Activated CD4-positive, alpha-beta T cell treated with anti-CD3 and anti-CD28 coated beads, Interleukin-2, Interleukin-6, amounts not matched to agents 100 ng/mL and 50 ng/mL, durations not matched to agents 16 hours and 8 hours (primary cell): ENCODE measurements at regions not wholly inside any gene's neighbourhood (a gene's known extent, or its start where the extent isn't known, plus 50 kb on each side); places are given as distances from the start of the nearest gene placed in this dataset.
"Not testable (repeated sequence)": the region's sequence is repeated elsewhere in the genome, so short reads cannot be mapped to it uniquely, and the experiment has no call there.

Experiments
- DNase-seq: peaks from one replicate; pipeline ENCODE4 v3.0.0-alpha.2; 2020

- DNase-seq, result not testable (repeated sequence)
Observed at GRCh38 chr2:89160306-89160705, 468.8 kb downstream of the RPIA start.

- DNase-seq, result not testable (repeated sequence)
Observed at GRCh38 chr2:89161626-89162025, 470.2 kb downstream of the RPIA start.

- DNase-seq, result not testable (repeated sequence)
Observed at GRCh38 chr2:89170506-89171173, 479.2 kb downstream of the RPIA start.

GRCh38 chr2:89171174-89171519 is 479.7 kb downstream of the RPIA start:
- not testable (repeated sequence) for DNase-seq

DNA sequence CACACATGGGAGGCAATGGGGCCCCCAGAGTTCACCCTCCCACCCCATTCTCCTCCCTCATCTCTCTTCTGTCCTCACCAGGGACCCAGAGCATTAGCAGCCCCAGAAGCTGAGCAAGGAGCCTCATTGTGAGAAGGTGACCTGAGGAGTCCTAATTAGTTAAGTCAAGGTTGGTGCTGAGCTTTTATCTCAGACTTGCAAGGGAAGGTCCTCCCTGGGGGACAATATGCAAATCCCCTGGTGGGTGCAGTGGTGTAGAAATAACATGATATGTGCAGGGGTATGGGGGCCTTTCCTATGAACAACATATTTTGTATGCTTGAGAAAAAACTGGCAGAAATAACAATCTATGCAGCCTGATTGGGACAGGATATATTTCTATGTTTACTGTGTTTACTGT is 485.5 kb downstream of the RPIA start:
- DNase-seq, result not testable (repeated sequence)

DNA sequence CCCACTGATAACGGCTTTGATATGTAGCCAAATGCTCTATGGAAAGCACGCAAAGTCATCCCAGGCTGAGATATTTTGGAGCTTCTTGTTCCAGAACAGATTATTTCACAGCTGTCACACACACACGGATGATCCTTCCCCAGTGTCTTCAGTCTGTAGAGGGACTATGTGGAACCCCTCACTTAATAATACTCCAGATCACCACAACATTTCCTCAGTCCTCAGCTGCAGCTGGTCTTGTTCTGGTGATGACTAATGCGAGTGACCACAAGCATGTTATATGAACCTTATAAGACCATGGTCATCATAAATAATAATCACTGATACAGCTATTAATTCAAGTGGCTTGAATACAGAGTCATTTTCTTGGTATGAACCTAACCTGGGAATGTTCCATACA is 490.7 kb downstream of the RPIA start:
- DNase-seq, result not testable (repeated sequence)

- not testable (repeated sequence) for DNase-seq
Observed at GRCh38 chr2:89184746-89185145, 493.3 kb downstream of the RPIA start.

- DNase-seq, result not testable (repeated sequence)
Observed at GRCh38 chr2:89195636-89196251, 504.3 kb downstream of the RPIA start.

GRCh38 chr2:89196719-89197118 is 505.2 kb downstream of the RPIA start:
- not testable (repeated sequence) for DNase-seq

DNA sequence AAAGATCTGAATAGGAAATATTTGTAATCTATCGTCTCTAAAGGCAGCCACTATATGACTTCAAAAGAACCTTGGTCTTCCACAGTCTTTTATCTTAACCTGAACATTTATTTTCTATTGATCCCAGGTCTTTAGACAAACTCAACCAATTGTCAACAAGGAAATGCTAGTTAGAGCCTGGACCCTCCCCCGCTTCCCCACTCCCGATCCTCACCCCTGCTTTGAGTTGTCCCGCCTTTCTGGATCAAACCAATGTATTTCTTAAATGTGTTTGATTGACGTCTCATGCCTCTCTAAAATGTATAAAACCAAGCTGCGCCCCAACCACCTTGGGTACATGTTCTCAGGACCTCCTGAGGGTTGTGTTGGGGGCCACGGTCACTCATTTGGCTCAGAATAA is 506.6 kb downstream of the RPIA start:
- not testable (repeated sequence) for DNase-seq

- DNase-seq, result peak; percentile 28
Observed at GRCh38 chr2:89199453-89200246, 508.2 kb downstream of the RPIA start.

DNA sequence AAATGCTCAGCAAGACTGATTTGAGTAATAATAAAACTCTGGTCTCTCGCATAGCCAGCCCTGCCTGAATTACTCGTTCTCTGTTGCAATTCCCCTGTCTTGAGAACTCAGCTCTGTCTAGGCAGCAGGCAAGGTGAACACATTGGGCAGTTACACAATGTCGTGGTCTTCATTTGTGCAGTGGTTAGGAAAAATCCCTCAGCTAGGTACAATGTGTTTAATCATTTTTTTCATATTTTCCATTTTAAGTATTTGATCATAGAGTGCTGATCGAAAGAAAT is 508.7 kb downstream of the RPIA start:
- DNase-seq, result not testable (repeated sequence)

GRCh38 chr2:89202518-89202917 is 511.0 kb downstream of the RPIA start:
- DNase-seq, result not testable (repeated sequence)

DNA sequence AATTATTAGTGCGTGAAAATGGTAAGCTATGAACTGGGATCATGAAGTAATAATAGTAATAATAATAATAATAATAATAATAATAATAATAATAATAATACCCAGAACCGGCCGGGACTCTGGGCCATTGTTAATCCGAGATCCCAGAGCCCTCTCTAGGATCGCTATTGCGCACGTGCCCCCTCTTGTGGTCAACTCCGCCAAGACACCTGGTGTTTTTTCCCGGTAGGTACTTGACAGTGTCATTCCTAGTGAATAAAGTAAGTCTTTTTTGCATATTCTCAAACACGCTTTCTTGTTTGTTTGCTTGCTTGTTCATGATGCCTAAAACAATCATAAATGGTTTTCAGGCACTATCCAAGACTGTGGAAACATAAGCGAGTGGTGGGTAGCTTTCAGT is 513.7 kb downstream of the RPIA start:
- peak; percentile 37 for DNase-seq

- DNase-seq, result not testable (repeated sequence)
Observed at GRCh38 chr2:89208144-89208932, 516.9 kb downstream of the RPIA start.

- not testable (repeated sequence) for DNase-seq
Observed at GRCh38 chr2:89213151-89213550, 521.7 kb downstream of the RPIA start.

DNA sequence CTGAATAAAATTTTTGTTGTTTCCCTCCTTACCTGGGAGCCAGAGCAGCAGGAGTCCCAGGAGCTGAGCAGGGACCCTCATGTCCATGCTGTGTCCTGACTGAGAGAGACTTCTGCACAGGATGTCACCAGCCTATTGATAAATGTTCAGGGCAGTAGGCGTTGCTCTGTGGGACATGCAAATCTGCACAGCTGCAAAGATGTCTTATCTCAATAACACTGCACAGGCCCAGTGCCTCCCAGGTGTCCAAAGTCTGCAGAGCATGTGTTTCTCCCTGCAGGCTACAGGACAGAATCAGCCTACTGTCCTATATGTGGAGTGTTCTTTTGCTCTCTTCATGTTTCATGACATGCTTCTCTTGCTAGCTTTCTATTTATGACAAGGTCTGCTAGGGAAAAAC is 522.3 kb downstream of the RPIA start:
- DNase-seq, result not testable (repeated sequence)

GRCh38 chr2:89221474-89221873 is 530.0 kb downstream of the RPIA start:
- not testable (repeated sequence) for DNase-seq

- DNase-seq, result not testable (repeated sequence)
Observed at GRCh38 chr2:89222063-89222732, 530.7 kb downstream of the RPIA start.

GRCh38 chr2:89224803-89225202 is 533.3 kb downstream of the RPIA start:
- DNase-seq, result not testable (repeated sequence)

DNA sequence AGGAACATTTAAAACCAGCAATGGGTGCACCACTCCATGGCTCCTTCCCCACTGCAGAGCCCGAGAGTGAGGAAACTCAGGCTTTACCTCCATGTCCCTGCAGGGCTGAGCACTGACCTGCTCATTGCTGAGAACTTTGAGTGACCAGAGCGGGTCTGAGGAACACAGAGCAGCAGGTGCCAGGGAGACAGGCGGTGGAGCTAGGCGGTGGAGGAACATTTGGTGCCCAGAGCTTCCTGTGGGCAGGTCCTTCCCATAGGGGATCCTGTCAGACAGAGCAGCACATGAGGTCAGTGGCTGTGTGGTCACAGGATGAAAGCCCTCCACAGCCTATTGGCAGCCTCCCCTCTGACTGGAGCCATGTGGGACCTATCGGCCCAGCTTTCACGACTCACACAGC is 538.5 kb downstream of the RPIA start:
- DNase-seq, result not testable (repeated sequence)

DNA sequence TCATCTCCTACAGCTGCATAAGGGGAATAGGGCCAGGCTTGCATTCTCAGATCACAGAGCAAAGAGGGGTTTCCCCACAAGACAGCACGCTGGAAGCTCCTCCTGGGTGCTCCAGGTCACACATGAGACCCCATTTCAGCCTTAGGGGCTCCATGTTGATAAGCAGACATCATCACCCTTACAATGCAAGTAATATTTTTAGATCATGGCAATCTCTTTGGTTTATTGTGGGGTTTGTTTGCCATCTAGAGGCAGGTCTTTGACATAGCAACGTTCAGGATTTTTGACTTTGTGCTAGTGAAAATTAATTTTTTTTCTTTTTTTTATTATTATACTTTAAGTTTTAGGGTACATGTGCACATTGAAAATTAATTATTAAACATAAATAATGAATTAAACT is 539.8 kb downstream of the RPIA start:
- DNase-seq, result not testable (repeated sequence)

DNA sequence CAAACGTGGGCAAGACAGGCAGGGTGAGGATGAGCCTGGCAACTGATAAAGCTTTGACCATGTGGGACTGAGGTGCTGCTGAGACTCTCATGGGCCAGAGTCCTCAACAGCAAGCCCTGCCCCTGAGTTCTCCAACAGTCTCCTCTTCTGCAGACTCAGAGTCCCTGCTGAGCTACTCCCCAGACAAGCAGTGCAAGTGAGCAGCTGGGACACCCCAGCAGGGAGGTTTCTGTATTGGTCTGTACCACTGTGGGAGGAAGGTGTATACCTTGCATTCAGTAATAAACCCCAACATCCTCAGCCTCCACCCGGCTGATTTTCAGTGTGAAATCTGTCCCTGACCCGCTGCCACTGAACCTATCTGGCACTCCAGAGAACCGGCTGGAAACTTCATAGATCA is 542.5 kb downstream of the RPIA start:
- not testable (repeated sequence) for DNase-seq
